Kidney epithelial cell (primary cell): ENCODE measurements at regions not wholly inside any gene's neighbourhood (a gene's known extent, or its start where the extent isn't known, plus 50 kb on each side); places are given as distances from the start of the nearest gene placed in this dataset.

Source experiments
- DNase-seq: peaks from one replicate; pipeline ENCODE4 v3.0.0-alpha.2; 2010; ENCODE audit warnings: low read depth
- H3K27me3 ChIP-seq: 2 replicates; pipeline ENCODE4 v1.6.0; 2011; ENCODE audit warnings: low read length; ENCODE audit not compliant: control insufficient read depth, insufficient read depth
- H3K36me3 ChIP-seq: 2 replicates; pipeline ENCODE4 v1.5.1; 2011; ENCODE audit warnings: low read length; ENCODE audit not compliant: control insufficient read depth, insufficient read depth
- H3K4me3 ChIP-seq: 2 replicates; pipeline ENCODE4 v1.5.1; 2011; ENCODE audit warnings: low read depth, mild to moderate bottlenecking, control low read depth, low read length
- CTCF ChIP-seq: IDR thresholded peaks from 2 replicates; pipeline ENCODE4 v1.5.1; 2011; ENCODE audit warnings: mild to moderate bottlenecking, moderate library complexity, low read length, control low read depth, inconsistent platforms; ENCODE audit not compliant: insufficient read depth, poor library complexity, severe bottlenecking

DNA sequence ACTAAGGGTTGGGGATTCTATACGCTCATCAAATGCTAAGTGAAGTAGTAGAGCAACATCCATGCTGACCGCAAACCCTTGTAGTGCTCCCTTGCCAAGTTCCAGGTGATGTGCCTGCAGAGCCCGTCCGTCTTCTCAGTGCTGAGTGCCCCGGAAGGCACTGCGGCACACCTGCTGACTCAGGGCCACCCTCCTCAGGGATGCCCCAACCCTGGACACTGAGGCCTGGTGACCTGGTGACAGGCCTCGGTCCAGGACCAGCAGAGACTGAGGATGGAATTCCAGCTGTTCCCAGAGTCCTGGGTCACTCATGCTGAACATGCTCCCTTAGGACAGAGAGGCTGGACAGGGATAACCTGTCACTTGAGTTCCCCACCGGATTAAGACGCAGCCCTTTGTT lies 422.5 kb downstream of the OCA2 start:
- no peak for DNase-seq
- Histone ChIP-seq H3K4me3 (no peak overlapping the region), H3K27me3 (no peaks in the 10 kb centered on the region), H3K36me3 (no peaks in the 10 kb centered on the region)
- no peak for TF ChIP-seq CTCF

DNA sequence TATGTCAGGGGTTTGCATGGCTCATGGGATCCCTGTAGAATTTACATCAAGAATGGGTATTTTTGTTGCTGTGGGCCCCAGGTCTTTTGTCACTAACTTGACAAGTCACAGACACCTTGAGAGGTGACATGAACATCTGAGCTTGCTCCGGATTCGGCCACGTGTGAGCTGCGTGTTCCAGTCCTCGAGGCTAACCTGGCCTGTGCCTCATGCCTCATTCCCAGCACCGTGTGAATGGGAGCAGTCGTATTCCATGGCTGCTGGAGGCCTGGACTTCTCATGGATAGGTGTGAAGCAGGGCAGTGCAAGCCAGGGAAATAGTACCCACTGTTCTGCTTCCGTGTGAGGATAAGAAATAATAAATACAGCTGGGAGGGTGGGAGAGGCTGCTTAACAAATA lies 423.5 kb downstream of the OCA2 start:
- no peak overlapping the region for H3K4me3 ChIP-seq
- H3K36me3 ChIP-seq: no peaks in the 10 kb centered on the region
- H3K27me3 ChIP-seq: no peaks in the 10 kb centered on the region
- no peak for DNase-seq
- TF ChIP-seq CTCF: no peak

DNA sequence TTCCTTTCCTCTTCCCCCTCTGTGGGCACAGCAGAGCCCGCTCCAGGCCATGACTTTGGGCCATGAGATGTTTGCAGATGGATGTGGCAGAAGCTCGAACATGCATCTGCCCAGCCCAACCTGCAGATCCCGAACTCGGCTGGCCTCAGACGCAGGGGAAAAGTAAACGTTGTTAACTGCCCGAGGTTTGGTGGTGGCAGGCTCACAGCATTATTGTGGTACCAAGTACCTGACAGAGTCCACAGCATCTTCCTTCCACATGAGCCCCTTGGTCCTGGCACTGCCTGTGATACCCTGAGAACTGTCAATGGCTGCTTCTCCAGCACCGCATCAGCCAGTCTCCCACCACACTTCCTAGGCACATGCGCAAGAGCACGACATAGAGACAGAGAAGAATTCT lies 424.3 kb downstream of the OCA2 start:
- H3K27me3 ChIP-seq: no peaks in the 10 kb centered on the region
- DNase-seq: no peak
- TF ChIP-seq CTCF: no peak
- no peaks in the 10 kb centered on the region for H3K36me3 ChIP-seq
- H3K4me3 ChIP-seq: no peak overlapping the region

GRCh38 chr15:27673766-27674445 lies 425.2 kb downstream of the OCA2 start:
- no peak for DNase-seq
- H3K36me3 ChIP-seq: no peaks in the 10 kb centered on the region
- no peaks in the 10 kb centered on the region for H3K27me3 ChIP-seq
- H3K4me3 ChIP-seq: no peak overlapping the region
- no peak for TF ChIP-seq CTCF

- Histone ChIP-seq H3K4me3 (no peak overlapping the region), H3K27me3 (no peaks in the 10 kb centered on the region), H3K36me3 (no peaks in the 10 kb centered on the region)
- DNase-seq: no peak
- TF ChIP-seq CTCF: no peak
These were observed 426.6 kb downstream of the OCA2 start for GRCh38 chr15:27672537-27672936.

GRCh38 chr15:27671819-27672437 lies 427.2 kb downstream of the OCA2 start:
- no peak overlapping the region for H3K4me3 ChIP-seq
- TF ChIP-seq CTCF: no peak

More at GRCh38 chr15:27671819-27672437, 427.2 kb downstream of the OCA2 start:
- Histone ChIP-seq H3K36me3 (no peaks in the 10 kb centered on the region), H3K27me3 (no peaks in the 10 kb centered on the region)
- no peak for DNase-seq
